NCI-H1930 (cell line): ENCODE measurements at regions not wholly inside any gene's neighbourhood (a gene's known extent, or its start where the extent isn't known, plus 50 kb on each side); places are given as distances from the start of the nearest gene placed in this dataset.
A peak's percentile ranks its signal among the peaks of the same experiment; 100 is the strongest.
"Not testable (repeated sequence)": the region's sequence is repeated elsewhere in the genome, so short reads cannot be mapped to it uniquely, and the experiment has no call there.

Experiments
- DNase-seq, 2 experiments: peaks; one replicate each; lab custom pipeline; 2025; lab: John Stamatoyannopoulos, UW

DNA sequence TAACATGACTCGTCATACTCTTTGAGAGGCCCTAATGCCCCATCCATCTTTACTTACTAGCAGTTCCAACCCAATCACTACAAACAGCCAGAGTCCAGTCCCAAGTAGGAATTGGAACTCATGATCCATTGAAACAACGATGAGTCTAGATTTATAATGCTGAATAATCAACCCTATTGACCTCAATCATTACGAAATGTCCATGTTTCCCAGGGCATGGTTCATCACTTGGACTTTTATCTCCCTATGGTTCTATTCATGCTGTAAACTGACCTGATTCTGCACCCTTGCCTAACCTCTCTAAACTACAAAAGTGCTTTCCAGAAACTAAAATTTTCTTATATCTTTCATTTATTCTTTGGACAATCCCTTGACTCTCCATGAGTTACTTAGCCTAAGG is 840.0 kb upstream of the B3GALT2 start:
- DNase-seq, result no peak

DNA sequence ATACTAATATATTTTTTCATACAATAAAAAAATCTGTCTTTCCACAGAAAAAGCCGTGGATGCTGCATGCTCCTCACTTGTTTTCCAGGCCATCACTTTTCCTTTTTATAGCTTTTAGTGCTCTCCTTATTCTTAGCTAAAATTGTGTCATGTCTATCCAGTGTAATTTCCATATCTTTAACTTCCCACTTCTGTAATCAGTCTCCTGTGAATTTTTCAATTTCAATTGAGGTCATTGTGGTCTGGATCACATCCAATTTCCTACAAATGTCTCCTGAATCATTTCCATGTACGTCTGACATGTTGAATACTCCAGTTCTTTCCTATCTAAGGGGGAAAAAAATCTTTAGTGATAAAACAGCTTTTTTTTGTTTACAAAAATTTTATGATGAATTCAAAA is 838.2 kb upstream of the B3GALT2 start:
- no peak for DNase-seq

DNA sequence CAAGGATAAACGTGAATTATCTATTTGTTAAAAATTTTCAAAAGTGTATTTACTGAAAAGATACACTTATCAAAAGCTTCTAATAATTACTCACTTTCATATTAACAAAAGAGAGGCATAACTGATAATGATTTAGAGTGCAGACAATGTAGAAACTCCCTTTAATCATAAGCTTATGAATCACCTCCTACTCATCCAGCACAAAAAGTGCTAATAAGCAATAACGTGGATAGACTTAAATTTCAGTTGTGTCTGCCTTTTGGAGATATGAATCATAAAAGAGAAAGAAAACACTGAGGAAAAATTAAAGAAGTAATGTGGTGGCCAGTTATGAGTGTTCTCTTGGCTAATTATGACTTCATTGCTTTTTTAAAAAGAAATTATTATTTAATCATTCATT is 827.6 kb upstream of the B3GALT2 start:
- no peak for DNase-seq

DNA sequence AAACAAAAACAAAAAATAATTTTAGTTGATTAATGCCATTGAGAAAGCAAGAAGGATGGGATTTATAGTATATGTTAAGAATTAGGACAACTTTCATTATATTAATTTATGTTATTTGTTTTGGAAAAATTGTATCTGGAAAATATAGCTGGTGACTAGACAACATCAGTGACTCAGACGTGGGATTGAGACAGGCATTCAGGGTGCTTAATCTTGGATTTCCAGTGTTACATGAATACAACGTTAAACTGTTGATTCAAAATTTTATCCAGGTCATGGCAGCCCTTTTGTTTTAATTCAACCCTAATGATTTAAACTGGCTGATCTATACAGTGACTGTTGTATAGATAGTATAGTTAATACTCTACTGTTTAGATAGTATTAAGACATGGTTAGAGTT is 827.1 kb upstream of the B3GALT2 start:
- DNase-seq, result no peak

DNA sequence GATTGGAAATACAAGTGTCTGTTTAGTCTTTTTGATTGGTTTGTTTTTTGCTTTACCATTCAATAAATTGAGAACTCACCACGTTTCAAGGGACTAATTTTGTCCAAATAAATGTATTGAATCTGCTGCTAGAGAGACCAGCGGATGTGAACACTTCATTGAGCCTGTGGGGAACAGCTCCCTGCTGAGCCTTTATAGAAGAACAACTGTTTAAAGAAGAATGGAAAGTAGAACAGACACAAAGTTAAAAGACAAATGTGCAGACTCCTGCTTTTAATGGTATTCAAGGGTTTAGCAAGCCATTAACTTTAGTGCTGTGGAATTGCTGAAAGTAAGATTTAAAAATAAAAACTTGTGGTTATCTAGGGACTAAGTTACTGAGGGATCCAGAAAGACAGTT is 817.7 kb upstream of the B3GALT2 start:
- DNase-seq, result no peak

DNA sequence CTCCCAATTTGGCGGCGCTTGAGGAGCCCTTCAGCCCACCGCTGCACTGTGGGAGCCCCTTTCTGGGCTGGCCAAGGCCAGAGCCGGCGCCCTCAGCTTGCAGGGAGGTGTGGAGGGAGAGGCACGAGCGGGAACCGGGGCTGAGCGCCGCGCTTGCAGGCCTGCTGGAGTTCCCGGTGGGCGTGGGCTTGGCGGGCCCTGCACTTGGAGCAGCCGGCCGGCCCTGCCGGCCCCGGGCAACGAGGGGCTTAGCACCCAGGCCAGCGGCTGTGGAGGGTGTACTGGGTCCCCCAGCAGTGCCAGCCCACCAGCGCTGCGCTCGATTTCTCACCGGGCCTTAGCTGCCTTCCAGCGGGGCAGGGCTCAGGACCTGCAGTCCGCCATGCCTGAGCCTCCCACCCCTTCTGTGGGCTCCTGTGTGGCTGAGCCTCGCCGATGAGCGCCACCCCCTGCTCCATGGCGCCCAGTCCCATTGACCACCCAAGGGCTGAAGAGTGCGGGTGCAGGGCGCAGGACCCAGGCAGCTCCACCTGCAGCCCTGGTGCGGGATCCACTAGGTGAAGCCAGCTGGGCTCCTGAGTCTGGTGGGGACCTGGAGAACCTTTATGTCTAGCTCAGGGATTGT is 815.4 kb upstream of the B3GALT2 start:
- DNase-seq, result not testable (repeated sequence)

DNA sequence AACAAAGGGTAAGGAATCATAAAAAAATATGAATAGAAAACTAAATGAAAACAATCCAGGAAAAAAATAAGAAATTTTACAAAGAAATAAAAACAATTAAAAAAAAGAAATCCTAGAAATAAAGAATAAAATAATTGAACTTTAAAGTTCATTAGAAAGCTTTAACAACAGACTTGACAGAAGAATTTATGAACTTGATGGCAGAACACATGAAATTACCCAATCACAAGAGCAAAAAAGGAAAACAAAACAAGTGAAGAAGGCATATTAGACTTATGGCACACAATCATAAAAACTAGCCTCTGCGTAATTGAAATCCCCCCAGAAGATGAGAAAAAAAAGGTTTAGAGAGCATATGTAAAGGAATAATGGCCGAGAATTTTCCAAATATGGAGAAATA is 802.5 kb upstream of the B3GALT2 start:
- DNase-seq, result no peak

DNA sequence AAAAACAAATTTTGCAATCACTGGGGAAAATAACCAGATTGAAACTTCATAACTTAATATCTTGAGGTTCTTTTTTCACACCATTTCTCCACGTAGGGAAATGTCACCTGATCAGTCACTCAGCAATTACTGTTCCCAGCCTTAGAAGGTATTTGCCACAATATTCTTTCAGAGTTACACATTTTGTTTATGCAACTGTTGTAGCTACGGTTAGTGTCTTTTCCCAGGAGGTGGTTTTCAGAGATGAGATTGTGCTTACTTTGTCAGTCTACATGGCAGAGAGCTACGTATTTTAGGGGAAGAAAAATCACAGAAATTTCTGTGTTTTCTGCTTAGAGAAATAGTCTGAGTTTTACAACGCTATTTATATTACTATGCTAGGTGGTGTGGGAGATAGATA is 792.8 kb upstream of the B3GALT2 start:
- peak; percentile 7 to 21 for DNase-seq

DNA sequence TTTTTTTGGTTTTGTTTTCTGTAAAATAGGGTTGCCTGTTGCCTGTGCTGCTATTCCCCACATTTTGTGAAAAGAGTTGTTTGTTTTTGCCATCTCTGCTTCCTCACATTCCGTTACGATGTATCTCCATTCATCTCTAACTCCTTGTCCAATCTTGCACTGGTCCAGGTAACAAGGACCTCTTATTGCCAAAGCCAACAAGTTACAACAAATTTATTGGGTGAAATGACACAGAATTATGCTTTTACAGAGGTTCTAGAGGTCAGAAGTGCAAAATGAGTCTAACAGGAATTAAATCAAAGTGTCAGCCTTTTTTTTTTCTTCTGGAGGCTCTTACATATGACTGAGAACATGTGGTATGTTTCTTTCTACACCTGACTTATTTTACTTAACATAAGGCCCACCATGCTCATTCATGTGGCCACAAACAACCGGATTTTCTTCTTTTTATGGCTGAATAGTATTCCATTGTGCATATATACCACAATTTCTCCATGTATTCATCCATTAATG is 787.9 kb upstream of the B3GALT2 start:
- DNase-seq, result no peak

DNA sequence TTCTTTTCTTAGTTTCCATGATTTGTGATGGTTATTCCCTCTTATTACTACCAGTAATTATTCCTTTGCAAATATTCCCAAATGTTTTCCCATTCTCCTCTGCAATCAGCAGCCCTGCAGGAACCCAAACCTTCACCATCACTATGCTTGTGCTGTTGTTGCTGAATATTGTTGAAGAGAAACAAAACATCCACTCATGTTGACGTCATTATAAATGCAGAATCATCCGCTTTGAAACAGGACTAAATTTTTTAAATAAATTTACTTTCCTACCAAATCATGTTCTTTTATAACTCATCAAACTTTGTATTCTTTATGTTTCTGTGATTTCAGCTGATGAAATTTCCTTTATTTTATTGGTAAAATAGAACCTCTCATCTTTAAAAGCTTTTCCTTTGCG is 787.0 kb upstream of the B3GALT2 start:
- no peak for DNase-seq

DNA sequence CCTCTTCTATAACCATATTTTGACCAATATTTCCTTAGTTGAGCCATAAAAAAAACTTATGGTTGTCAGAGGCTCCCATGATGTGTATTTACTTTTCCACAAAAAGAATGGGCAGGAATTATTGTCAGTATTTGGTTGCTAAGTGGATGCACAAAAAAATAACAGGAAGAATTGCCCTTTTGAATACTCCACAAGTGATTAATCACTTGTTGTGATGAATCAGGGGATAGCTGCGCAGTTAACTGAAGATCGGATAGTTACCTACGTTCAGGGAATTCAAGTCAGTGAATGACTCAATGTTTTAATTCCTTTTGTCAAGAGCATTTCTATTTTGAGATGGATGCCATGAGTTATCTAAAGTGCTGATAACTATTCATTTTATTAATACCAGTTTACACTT is 785.2 kb upstream of the B3GALT2 start:
- DNase-seq, result no peak

DNA sequence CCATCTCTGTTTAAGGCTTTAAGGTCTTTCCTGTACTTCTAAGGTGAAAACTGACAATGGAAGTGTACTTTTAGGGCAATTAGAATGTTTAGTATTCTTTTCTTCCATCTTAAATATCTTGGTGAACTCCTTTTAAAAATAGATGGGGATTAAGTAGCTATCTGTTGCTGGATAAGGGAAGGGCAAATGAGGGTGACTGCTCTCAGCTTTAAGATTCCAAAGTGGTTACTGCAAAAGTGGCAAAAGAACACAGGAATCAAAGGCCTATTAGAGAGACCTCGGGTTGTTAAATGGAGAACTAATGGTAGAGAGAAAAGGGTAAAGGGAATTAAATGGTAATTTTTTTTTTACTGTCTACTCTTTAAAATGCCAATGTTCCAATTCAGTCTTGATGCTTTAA is 774.1 kb upstream of the B3GALT2 start:
- no peak for DNase-seq

DNA sequence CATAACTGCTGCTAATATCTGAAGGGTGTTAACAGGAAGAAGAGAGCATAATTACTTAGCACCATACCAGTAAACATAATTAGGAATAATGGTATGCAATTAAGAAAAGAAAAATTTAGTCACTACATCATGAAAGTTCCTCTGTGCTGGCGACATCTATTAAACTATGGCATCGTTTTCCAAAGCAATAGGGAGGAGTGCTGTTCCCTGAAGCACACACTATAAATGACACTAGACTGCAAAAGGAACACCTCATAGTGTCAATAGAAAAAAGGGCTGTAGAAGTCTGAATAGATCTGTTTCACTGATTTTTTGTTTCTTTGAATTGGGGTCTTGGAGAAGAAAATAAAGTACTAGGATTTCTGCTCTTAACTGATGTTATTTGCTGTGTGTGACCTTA is 773.6 kb upstream of the B3GALT2 start:
- DNase-seq, result no peak

DNA sequence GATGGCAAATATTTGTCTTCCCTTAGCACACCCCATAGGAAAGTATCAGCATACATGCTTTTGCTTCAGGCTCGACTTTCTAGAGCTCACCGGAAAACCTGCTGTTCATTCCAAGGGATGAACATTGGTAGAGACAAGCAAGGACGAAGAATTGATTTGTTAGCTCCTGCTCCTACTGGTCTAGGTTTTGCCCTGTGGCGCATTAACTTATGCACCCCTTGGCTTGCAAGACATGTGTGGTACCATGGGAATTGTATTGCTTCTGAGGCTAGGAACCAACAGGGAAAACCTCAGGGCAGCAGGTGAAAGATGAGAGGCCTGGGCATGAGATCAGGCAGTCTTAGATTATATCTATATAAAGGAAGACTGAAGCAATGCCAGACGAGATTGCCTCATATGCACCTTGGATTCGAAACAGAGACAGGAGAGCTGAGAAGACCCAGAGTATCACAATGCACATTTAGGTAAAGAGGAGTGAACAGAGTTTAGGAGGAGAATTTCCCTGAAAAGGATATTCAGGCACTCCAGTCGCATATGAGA is 771.2 kb upstream of the B3GALT2 start:
- no peak for DNase-seq

DNA sequence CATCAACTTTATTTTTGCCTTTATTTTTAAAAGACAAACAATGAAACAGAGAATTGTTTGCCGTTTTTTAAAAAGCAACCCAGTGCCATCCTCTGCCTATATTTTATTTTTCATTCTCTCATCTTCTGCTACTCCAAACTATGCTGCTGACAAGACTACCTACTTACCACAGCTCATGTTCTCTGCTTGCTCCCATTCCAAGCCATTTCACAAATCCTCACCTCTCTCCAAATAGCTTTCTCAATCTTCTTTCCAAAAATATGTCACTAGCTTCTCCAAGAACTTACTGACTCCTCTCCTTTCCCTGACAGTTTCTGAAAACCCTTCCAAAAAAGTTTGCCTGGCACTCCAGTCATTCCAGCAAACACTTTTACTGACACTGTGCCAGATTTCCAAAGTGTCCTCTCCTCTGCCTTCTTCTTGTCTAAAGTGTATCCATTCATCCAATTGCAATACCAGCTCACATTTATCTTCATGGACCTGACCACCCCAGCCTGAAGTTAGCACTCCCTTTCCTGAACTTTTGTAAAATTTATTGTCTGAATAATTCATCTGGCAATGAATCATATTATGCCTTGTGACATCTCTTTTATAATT is 766.5 kb upstream of the B3GALT2 start:
- DNase-seq, result no peak

DNA sequence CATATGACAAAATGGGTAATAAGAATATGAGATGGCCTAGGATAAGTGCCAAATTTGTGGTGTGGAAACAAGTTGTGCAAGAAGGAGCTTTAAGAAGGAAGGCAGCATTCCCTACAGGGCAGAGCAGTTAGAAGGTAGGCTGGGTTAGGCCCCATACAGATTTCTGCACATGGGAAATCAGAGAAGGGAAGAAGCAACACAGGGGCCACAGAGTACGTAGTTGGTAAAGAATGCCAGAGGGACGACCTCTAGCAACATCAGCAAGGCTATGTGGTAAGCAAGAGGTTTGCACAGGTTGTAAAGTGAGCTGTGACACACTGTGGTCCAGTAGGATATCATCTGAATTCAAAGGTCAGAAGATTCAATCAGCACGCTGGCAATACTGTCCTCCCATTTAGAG is 765.6 kb upstream of the B3GALT2 start:
- DNase-seq, result no peak

DNA sequence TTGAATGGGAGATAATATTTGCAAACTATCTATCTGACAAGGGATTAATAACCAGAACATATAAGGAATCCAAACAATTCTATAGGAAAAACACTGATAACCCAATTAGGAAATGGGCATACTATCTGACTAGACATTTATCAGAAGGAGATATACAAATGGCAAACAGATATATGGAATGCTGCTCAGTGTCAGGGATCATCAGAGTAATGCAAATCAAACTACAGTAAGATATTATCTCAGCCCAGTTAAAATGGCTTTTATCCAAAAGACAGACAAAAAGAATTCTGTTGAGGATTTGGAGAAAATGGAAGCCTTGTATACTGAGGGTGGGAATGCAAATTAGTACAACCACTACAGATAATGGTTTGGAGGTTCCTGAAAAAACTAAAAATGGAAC is 758.0 kb upstream of the B3GALT2 start:
- no peak for DNase-seq

DNA sequence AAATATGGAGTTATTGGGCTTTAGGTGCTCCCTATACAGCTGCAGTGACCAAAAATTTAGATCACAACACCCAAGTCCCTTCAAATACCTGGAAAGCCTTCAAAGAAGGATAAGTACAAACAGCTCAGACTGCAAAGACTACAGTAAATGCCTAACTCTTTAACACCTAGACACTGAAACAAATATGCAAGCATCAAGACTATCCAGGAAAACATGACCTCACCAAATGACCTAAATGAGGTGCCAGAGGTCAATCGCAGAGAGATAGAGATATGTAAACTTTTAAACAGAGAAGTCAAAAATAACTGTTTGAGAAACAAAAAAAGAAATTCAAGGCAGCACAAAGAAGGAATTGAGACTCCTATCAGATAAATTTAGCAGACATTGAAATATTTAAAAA is 753.8 kb upstream of the B3GALT2 start:
- DNase-seq, result no peak

DNA sequence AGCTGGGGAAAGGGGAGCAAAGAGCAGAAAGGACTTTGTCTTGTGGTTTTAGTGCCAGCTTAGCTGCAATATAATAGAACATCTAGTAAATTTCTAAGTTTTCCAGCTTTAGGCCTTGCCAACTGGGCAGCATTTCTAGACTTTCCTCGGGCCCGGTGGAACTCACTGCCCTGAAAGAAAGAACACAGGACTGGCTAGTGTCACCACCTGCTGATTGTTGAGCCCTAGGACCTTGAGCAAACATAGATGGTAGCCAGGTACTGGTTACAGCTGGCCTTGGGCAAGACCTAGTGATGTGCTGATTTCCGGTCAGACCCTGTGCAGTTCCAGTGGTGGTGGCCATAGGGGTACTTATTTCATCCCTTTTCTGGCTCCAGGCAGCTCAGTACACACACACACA is 753.2 kb upstream of the B3GALT2 start:
- no peak for DNase-seq

DNA sequence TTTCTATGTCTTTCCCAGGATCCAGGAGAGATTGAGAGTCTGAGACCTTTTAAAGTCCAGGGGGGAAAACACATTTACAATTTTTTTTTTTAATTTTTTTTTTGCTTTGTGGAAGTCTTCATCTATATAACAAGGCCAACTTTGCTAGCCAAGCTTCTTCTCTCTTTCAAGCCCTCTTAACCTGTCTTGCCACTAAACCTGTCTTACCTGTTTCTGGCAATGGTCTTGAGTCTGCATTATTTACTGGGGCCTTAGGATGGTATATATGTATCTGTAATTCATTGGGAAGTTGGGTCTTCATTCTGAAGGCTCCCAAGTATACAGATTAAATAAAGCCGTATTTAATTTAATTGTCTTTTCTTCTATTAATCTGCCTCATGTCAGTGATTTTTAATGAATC is 750.9 kb upstream of the B3GALT2 start:
- DNase-seq, result no peak

DNA sequence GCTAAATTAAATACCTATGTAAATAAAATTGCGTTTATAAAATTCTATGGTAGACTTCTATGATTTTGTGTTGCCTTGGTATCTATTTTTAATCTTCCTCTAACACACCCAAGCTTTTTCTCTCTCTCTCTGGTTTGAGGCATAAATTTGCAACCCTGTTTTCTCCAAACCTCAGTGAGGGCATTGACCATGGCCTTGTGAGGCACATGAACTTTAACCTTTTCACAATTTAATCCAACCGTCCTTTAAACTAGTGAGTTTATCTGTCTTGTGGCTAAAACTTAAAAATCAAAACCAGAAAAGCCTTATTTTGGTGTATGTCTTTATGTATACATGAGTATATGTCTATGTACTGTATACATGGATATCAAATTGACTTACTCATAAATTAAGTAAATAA is 746.6 kb upstream of the B3GALT2 start:
- no peak for DNase-seq

DNA sequence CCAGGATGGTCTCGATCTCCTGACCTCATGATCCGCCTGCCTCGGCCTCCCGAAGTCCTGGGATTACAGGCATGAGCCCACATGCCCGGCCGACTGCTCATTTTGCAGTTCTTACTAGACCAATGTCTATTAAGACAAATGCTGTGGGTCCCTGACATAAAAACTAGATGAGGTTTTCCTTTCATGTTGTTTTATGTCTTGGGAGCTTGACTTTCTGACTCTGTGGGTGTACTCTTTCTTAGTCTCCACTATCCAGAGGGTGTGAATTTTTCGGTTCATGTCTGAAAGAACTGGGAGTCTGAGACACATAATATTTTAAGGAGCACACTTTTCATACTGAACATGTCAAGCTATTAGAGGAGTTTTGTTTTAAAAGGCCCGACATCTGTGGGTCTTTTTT is 744.9 kb upstream of the B3GALT2 start:
- no peak for DNase-seq

DNA sequence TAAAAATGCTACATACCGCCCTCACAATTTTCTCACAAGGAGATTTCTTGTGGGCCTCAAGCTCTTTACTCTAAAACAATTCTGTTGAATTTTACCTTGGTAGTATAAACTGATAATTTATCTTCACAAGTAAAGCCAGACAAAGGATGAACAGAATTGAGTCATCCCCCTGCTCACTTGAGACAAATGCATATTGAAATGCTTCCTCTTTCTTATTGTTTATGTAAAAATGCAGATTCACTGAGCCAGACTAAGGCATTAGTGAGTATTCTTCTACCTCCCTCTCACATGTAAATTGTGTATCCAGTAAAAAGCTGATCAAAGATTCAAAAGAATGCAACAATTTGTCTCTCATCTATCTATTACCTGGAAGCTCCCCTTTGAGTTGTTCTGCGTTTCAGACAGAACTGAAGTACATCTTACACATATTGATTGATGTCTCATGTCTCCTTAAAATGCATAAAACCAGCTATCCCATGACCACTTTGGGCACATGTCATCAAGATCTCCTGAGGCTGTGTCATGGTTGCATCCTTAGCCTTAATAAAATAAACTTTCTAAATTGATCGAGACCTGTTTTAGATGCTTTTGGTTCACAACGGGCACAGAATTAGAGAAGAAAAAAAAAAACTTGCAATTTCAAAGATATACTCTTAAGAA is 743.1 kb upstream of the B3GALT2 start:
- DNase-seq, result no peak
